ENCODE measurements at regions not wholly inside any gene's neighbourhood (a gene's known extent, or its start where the extent isn't known, plus 50 kb on each side); places are given as distances from the start of the nearest gene placed in this dataset.

DNA sequence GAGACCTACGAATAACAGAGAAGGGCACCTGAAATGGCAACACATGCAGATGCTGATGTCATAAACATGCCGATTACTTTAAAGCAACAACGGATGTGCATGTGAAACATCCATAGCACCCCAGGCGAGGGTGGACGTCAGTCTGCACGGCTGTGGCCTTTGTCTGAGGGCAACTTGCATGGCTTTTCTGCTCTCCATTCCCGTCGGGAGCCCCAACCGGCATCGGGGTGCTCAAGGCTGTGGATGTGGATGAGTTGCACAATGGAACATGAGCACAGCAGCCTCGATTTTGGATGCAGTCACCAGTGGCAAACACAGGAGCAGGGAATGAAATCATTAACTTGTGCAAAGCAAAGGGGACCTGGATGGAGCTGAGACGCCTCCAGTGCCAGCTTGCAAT, 298.2 kb upstream of the SALL3 start:
- no peaks in the 10 kb centered on the region for H3K9me3 ChIP-seq (ENCODE audit: low read length)
- TF ChIP-seq SMC3 (conservative IDR thresholded peaks at IDR 0.05; ENCODE audit: poor library complexity) (no peak), EZH2 (IDR thresholded peaks at IDR 0.05; ENCODE audit: borderline replicate concordance, insufficient read depth, low read length, poor library complexity, severe bottlenecking) (no peak), POLR2AphosphoS5 (IDR thresholded peaks at IDR 0.05) (no peak), EP300 (conservative IDR thresholded peaks at IDR 0.05; ENCODE audit: poor library complexity, severe bottlenecking) (no peak), RAD21 (conservative IDR thresholded peaks at IDR 0.05) (no peak)
- TF ChIP-seq, protein P1, sequence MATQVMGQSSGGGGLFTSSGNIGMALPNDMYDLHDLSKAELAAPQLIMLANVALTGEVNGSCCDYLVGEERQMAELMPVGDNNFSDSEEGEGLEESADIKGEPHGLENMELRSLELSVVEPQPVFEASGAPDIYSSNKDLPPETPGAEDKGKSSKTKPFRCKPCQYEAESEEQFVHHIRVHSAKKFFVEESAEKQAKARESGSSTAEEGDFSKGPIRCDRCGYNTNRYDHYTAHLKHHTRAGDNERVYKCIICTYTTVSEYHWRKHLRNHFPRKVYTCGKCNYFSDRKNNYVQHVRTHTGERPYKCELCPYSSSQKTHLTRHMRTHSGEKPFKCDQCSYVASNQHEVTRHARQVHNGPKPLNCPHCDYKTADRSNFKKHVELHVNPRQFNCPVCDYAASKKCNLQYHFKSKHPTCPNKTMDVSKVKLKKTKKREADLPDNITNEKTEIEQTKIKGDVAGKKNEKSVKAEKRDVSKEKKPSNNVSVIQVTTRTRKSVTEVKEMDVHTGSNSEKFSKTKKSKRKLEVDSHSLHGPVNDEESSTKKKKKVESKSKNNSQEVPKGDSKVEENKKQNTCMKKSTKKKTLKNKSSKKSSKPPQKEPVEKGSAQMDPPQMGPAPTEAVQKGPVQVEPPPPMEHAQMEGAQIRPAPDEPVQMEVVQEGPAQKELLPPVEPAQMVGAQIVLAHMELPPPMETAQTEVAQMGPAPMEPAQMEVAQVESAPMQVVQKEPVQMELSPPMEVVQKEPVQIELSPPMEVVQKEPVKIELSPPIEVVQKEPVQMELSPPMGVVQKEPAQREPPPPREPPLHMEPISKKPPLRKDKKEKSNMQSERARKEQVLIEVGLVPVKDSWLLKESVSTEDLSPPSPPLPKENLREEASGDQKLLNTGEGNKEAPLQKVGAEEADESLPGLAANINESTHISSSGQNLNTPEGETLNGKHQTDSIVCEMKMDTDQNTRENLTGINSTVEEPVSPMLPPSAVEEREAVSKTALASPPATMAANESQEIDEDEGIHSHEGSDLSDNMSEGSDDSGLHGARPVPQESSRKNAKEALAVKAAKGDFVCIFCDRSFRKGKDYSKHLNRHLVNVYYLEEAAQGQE (IDR thresholded peaks at IDR 0.05; ENCODE audit: borderline replicate concordance) = no peak
- TF ChIP-seq, protein P2, sequence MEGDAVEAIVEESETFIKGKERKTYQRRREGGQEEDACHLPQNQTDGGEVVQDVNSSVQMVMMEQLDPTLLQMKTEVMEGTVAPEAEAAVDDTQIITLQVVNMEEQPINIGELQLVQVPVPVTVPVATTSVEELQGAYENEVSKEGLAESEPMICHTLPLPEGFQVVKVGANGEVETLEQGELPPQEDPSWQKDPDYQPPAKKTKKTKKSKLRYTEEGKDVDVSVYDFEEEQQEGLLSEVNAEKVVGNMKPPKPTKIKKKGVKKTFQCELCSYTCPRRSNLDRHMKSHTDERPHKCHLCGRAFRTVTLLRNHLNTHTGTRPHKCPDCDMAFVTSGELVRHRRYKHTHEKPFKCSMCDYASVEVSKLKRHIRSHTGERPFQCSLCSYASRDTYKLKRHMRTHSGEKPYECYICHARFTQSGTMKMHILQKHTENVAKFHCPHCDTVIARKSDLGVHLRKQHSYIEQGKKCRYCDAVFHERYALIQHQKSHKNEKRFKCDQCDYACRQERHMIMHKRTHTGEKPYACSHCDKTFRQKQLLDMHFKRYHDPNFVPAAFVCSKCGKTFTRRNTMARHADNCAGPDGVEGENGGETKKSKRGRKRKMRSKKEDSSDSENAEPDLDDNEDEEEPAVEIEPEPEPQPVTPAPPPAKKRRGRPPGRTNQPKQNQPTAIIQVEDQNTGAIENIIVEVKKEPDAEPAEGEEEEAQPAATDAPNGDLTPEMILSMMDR (IDR thresholded peaks at IDR 0.05; ENCODE audit: poor library complexity, severe bottlenecking) = no peak
- no peaks in the 10 kb centered on the region for H4K20me1 ChIP-seq (ENCODE audit: insufficient read depth)

DNA sequence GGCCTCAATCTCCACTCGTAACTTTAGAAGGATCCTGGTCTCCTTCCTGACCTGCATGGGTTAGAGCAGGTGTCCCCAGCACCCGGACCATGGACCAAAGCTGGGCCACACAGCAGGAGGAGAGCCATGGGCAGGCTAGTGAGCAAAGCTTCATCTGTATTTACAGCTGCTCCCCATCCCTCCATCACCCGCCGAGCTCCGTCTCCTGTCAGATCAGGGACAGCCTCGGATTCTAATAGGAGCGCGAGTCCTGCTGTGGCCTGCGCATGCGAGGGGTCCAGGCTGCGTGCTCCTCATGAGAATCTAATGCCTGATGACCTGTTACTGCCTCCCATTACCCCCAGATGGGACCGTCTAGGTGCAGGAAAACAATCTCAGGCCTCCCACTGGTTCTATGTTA, 297.7 kb upstream of the SALL3 start:
- Histone ChIP-seq H3F3A (ENCODE audit: insufficient read depth, low read length, poor library complexity, severe bottlenecking) (no peaks in the 10 kb centered on the region), H3K27me3 (ENCODE audit: insufficient read depth, low read depth, low read length) (no peaks in the 10 kb centered on the region), H3K4me2 (ENCODE audit: low read length) (no peak overlapping the region), H4K20me1 (ENCODE audit: insufficient read depth) (no peaks in the 10 kb centered on the region), H3K9ac (ENCODE audit: low read length) (no peak overlapping the region), H3K27ac (ENCODE audit: low read length) (no peak overlapping the region), H3K4me3 (ENCODE audit: low read length) (no peak overlapping the region), H3K9me3 (ENCODE audit: low read length) (no peaks in the 10 kb centered on the region), H3K79me2 (replicated peaks; ENCODE audit: insufficient read depth, low read length) (no peaks in the 10 kb centered on the region), H3K9me2 (ENCODE audit: insufficient read depth, low read length) (no peaks in the 10 kb centered on the region), H2AFZ (ENCODE audit: low read depth, low read length) (no peak overlapping the region), H3K36me3 (ENCODE audit: insufficient read depth, low read length) (no peaks in the 10 kb centered on the region)
- no peak for TF ChIP-seq MXI1 (conservative IDR thresholded peaks at IDR 0.05; ENCODE audit: poor library complexity, severe bottlenecking)
- no peak for TF ChIP-seq TAF1 (IDR thresholded peaks at IDR 0.05; ENCODE audit: low read depth)
- no peak for TF ChIP-seq POLR2AphosphoS5 (IDR thresholded peaks at IDR 0.05)
- no peak for TF ChIP-seq SMC3 (conservative IDR thresholded peaks at IDR 0.05; ENCODE audit: poor library complexity)
- TF ChIP-seq, protein P1 (IDR thresholded peaks at IDR 0.05; ENCODE audit: borderline replicate concordance) = no peak
- TF ChIP-seq EP300 (conservative IDR thresholded peaks at IDR 0.05; ENCODE audit: poor library complexity, severe bottlenecking) = no peak
- TF ChIP-seq EZH2 (IDR thresholded peaks at IDR 0.05; ENCODE audit: borderline replicate concordance, insufficient read depth, low read length, poor library complexity, severe bottlenecking) = no peak
- TF ChIP-seq, protein P2 (IDR thresholded peaks at IDR 0.05; ENCODE audit: poor library complexity, severe bottlenecking) = no peak

More for the DNA sequence above, 298.2 kb upstream of the SALL3 start:
- H3K4me2 ChIP-seq (ENCODE audit: low read length) = no peak overlapping the region
- H3K79me2 ChIP-seq (replicated peaks; ENCODE audit: insufficient read depth, low read length) = no peaks in the 10 kb centered on the region
- no peaks in the 10 kb centered on the region for H3F3A ChIP-seq (ENCODE audit: insufficient read depth, low read length, poor library complexity, severe bottlenecking)
- no peak overlapping the region for H3K9ac ChIP-seq (ENCODE audit: low read length)
- H3K27me3 ChIP-seq (ENCODE audit: insufficient read depth, low read depth, low read length) = no peaks in the 10 kb centered on the region
- no peak overlapping the region for H3K4me3 ChIP-seq (ENCODE audit: low read length)
- H3K9me2 ChIP-seq (ENCODE audit: insufficient read depth, low read length) = no peaks in the 10 kb centered on the region
- no peak overlapping the region for H2AFZ ChIP-seq (ENCODE audit: low read depth, low read length)
- no peak overlapping the region for H3K27ac ChIP-seq (ENCODE audit: low read length)
- H3K36me3 ChIP-seq (ENCODE audit: insufficient read depth, low read length) = no peaks in the 10 kb centered on the region
